NCI-H1694 (cell line): ENCODE measurements at regions not wholly inside any gene's neighbourhood (a gene's known extent, or its start where the extent isn't known, plus 50 kb on each side); places are given as distances from the start of the nearest gene placed in this dataset.
"Not testable (repeated sequence)": the region's sequence is repeated elsewhere in the genome, so short reads cannot be mapped to it uniquely, and the experiment has no call there.

Source experiments
- DNase-seq: peaks from one replicate; lab custom pipeline; 2025; lab: John Stamatoyannopoulos, UW

- no peak for DNase-seq
These were observed 206.8 kb upstream of the SDK2 start for GRCh38 chr17:73851091-73851490.

DNA sequence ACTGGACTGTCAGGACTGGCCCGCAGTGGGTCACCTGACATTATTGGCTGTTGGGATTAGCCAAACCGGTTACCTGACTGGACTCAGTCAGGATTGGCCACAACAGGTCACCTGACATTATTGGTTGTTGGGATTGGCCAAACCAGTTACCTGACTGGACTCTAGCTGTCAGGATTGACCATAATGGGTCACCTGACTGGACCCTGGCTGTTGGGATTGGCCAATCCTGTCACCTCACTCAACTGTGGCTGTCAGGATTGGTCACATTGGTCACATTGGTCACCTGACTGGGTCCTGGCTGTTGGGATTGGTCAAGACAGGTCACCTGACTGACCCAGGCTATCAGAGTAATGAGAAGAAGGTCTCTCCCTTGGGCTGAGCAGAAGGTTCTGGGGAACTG, 207.7 kb upstream of the SDK2 start:
- DNase-seq: no peak

- DNase-seq: no peak
These were observed 211.6 kb upstream of the SDK2 start for GRCh38 chr17:73855720-73856333.

GRCh38 chr17:73856556-73856955, 212.3 kb upstream of the SDK2 start:
- DNase-seq: no peak

DNA sequence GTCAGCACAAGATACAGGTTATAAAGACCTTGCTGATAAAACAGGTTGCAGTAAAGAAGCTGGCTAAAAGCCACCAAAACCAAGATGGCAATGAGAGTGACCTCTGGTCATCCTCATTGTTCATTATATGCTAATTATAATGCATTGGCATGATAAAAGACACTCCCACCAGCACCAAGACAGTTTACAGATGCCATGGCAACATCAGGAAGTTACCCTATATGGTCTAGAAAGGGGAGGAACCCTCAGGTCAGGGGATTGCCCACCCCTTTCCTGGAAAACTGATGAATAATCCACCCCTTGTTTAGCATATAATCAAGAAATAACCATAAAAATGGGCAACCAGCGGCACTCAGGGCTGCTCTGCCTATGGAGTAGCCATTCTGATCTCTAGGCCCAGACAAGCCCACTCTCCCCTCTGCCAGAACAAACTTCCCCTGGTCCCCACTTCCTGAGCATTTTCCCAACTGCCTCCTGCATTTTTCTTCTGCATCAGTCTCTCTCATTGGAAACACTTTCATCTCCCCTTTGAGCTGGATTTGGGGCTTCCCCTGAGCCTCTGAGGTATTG, 215.3 kb upstream of the SDK2 start:
- DNase-seq: not testable (repeated sequence)

DNA sequence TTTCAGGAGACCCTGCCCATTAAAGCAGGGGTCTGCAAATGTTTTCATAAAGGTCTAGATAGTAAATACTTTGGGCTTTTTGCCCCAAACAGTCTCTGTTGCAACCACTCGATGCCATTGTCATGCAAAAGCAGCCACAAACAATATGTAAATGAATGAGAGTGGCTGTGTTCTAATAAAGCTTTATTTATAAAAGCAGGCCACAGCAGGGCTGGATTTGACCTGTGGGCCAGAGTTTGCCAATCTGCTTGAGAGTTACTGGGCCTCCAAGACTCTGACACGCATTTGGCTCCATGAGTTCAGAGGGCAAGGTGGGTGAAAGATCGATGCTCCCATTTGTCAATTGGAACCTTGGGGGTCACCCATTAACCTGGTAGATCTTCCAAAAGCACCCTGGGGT, 217.3 kb upstream of the SDK2 start:
- no peak for DNase-seq

- no peak for DNase-seq
These were observed 219.7 kb upstream of the SDK2 start for GRCh38 chr17:73863761-73864535.

- DNase-seq: no peak
These were observed 221.6 kb upstream of the SDK2 start for GRCh38 chr17:73865831-73866230.

GRCh38 chr17:73867056-73867455, 222.8 kb upstream of the SDK2 start:
- DNase-seq: no peak

- no peak for DNase-seq
These were observed 225.8 kb upstream of the SDK2 start for GRCh38 chr17:73870068-73870467.

- DNase-seq: no peak
These were observed 226.2 kb upstream of the SDK2 start for GRCh38 chr17:73870473-73870872.

- no peak for DNase-seq
These were observed 228.6 kb upstream of the SDK2 start for GRCh38 chr17:73872816-73873215.

DNA sequence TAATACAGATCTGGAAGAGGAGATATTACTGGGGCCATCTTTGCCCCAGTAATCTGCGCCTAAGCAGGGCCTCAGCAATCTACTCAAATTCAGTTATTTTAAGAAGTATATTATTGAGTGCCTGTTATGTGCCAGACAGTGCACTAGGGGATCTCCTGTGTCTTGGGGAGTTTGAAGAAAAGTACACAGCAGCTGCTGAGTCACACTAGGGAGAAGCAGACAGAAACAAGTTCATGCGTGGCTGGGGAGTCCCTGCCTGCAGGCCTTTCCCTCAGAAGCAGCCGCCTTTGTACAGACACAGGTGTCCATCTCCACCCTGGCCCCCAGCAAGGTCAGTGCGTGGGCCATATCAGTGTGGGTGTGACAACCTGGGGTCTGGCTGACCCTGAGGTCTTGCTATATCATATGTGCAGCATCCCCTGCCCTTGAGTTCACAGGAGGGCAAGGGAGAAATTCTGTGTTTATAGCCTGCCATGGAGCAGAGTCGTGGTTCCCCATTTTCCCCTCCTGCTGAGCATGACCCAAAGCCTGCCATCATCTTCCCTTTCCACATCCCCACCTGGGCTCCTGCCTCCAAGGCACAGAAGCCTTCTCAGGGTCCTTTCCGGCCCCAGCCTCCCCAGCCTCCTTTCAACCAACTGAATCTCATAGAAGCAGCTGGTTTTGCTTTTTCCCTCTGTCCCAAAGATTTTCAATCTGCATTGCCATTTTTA, 229.9 kb upstream of the SDK2 start:
- DNase-seq: no peak

DNA sequence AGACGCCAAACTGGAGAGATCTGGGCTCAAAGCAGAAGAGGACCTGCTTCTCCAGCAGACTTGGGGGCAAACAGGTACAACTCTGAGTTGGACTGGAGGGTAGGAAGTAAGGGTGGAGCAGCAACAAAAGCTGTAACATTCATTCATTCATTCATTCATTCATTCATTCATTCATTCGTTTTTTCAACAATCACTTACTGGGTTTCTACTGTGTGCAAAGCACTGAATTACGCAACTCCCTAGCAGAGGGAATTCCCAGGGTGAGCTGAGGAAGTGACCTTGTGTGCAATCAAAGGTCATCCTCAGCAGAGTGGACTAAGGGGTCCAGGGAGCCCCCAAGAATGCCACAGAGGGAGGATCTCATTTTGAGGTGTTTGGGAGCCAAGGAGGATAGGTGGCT, 231.1 kb upstream of the SDK2 start:
- DNase-seq: no peak

- no peak for DNase-seq
These were observed 233.7 kb upstream of the SDK2 start for GRCh38 chr17:73877962-73878361.

GRCh38 chr17:73878923-73879322, 234.7 kb upstream of the SDK2 start:
- no peak for DNase-seq

GRCh38 chr17:73879987-73880386, 235.7 kb upstream of the SDK2 start:
- DNase-seq: no peak

DNA sequence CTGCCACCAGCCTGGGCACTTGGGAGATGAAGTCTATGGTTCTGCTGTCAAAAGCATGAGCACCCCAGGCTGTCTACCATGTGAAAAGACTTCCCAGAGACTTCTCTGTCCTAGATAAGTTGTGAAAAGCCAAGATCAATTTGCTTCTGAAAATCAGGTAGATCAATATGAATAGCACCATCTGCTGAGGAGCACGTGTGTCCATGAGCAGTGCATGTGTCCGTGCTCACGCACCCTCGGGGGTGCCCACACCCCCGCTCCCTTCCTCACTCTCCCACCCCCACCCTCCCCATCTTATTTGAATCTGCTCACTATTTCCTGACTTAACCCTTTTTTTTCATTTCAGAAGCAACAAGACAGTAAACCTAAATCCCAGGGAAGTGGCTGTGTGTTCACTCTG, 238.3 kb upstream of the SDK2 start:
- DNase-seq: no peak

- DNase-seq: no peak
These were observed 238.9 kb upstream of the SDK2 start for GRCh38 chr17:73883175-73883574.

DNA sequence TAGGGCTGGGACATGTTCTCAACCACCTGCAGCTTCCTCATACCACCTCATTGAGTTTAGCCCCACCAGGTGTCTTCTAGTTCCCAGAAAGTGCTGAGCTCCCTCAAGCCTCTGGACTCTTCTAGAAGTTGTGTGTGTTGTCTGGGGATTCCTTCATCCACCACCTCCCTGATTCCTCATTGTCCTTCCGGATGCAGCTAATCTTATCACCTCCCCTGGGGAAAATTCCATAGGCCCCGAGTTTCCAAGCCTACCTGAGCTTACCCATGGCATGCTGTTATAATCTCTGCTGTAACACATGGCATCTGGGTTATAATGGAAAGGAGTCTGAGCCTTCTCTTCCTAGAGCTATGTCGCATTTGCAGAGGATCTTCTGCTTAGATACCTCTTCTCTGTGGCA, 243.5 kb upstream of the SDK2 start:
- DNase-seq: no peak

DNA sequence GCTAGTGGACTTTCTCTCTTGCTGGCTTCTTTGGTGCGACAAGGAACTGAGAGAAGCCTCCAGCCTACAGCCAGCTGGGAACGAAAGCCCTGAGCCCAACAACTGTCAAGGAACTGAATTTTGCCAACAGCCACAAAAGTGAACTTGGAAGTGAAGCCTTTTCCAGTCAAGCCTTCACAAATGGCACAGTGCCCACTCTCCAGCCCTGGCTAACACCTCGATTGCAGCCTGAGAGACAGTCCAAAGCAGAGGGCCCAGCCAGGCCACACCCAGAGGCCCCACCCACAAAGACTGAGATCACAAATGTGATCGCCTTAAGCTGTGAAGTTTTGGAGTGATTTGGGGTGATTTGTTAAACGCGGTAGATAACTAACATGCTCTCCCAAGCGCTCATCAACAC, 244.6 kb upstream of the SDK2 start:
- no peak for DNase-seq

- DNase-seq: no peak
These were observed 245.2 kb upstream of the SDK2 start for GRCh38 chr17:73889439-73889838.

DNA sequence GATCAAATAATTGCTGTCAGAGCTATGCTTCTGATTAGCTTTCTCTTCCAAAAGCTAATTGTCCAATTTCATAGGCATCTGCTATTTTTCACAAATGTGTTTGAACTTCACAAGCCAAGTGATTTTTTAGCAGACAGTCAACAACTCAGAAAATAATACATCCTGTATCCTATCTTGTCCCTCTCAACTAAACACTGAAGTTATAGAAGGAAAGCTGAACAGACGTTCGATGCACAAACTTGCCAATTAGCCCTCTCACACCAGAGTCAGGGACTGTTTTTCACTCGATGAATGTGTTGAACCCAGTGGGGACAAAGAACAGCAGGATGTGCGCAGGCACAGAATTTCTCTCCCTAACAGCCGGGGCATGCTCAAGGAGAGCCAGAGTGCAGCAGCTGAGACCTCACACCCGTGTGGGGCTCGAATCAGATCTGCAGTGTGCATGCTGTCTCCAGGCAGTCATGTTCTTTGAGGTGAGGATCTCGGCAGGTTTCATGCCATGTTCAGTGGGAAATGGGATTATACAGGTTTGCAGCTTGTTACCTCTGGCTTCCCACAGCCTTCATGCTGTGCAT, 246.7 kb upstream of the SDK2 start:
- DNase-seq: peak; percentile 65
